KMS-11 (cell line): ENCODE measurements at regions not wholly inside any gene's neighbourhood (a gene's known extent, or its start where the extent isn't known, plus 50 kb on each side); places are given as distances from the start of the nearest gene placed in this dataset.

Source experiments
- H2AFZ ChIP-seq: fragments of 200-600 bp; sonication (generic); 2 replicates; pipeline ENCODE4 v1.6.1; 2016; ENCODE audit warnings: antibody characterized with exemption, mixed run types, low read depth
- H3K27ac ChIP-seq: fragments of 200-600 bp; sonication (generic); 2 replicates; pipeline ENCODE4 v1.6.1; 2016; ENCODE audit warnings: mild to moderate bottlenecking, mixed run types
- H3K27me3 ChIP-seq: fragments of 200-600 bp; sonication (generic); 2 replicates; pipeline ENCODE4 v1.6.1; 2017; ENCODE audit warnings: mild to moderate bottlenecking, low read depth, mixed run types, moderate library complexity; ENCODE audit not compliant: insufficient read depth
- H3K36me3 ChIP-seq: fragments of 200-600 bp; sonication (generic); 2 replicates; pipeline ENCODE4 v1.6.1; 2017; ENCODE audit warnings: mild to moderate bottlenecking, mixed run types; ENCODE audit not compliant: insufficient read depth
- H3K4me1 ChIP-seq: fragments of 200-600 bp; sonication (generic); 2 replicates; pipeline ENCODE4 v1.6.1; 2016; ENCODE audit warnings: mild to moderate bottlenecking, low read depth, mixed run types; ENCODE audit not compliant: poor library complexity, severe bottlenecking
- H3K4me2 ChIP-seq: fragments of 200-600 bp; sonication (generic); 2 replicates; pipeline ENCODE4 v1.7.0; 2016; ENCODE audit warnings: mild to moderate bottlenecking, mixed run types
- H3K4me3 ChIP-seq: fragments of 200-600 bp; sonication (generic); IDR thresholded peaks from 2 replicates; pipeline ENCODE4 v1.6.1; 2017; ENCODE audit warnings: low read depth, low read length, mixed read lengths; ENCODE audit not compliant: insufficient read depth
- H3K79me2 ChIP-seq: fragments of 200-600 bp; sonication (generic); 2 replicates; pipeline ENCODE4 v1.6.1; 2016; ENCODE audit warnings: low read depth, mixed run types; ENCODE audit not compliant: insufficient read depth
- H3K9ac ChIP-seq: fragments of 200-600 bp; sonication (generic); 2 replicates; pipeline ENCODE4 v1.6.1; 2016; ENCODE audit warnings: mild to moderate bottlenecking, mixed run types
- H4K20me1 ChIP-seq: fragments of 200-600 bp; sonication (generic); 2 replicates; pipeline ENCODE4 v1.6.1; 2016; ENCODE audit warnings: mild to moderate bottlenecking, mixed run types; ENCODE audit not compliant: insufficient read depth
- TF ChIP-seq, protein P1 (sequence below): fragments of 200-600 bp; sonication (generic); conservative IDR thresholded peaks from 2 replicates; pipeline ENCODE4 v1.6.1; 2017; ENCODE audit warnings: low read depth, mild to moderate bottlenecking, antibody characterized with exemption, low read length, moderate library complexity, mixed read lengths

DNA sequence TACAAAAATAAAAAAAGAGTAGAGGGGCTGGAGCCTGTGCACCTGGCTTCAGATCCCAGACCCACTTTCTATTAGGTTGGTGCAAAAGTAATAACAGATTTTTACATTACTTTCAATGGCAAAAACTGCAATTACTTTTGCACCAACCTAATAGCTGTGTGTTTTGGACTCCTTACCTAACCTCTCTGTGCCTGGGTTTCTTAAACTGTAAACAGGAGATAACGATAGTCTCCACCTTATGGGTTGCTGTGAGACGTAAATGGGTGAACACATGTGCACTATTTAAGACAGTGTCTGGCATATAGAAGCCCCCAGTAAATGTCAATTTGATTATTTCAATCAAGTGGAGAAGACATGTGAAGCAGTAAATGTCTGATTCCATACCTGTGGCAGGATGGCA is 89.7 kb downstream of the TFAP2C start:
- Histone ChIP-seq H3K4me1 (no peaks in the 10 kb centered on the region), H4K20me1 (no peaks in the 10 kb centered on the region), H3K79me2 (no peaks in the 10 kb centered on the region), H3K9ac (no peak overlapping the region), H3K4me3 (no peak overlapping the region), H3K27ac (no peak overlapping the region), H2AFZ (no peak overlapping the region), H3K36me3 (no peaks in the 10 kb centered on the region), H3K27me3 (no peaks in the 10 kb centered on the region), H3K4me2 (no peak overlapping the region)
- TF ChIP-seq, protein P1, sequence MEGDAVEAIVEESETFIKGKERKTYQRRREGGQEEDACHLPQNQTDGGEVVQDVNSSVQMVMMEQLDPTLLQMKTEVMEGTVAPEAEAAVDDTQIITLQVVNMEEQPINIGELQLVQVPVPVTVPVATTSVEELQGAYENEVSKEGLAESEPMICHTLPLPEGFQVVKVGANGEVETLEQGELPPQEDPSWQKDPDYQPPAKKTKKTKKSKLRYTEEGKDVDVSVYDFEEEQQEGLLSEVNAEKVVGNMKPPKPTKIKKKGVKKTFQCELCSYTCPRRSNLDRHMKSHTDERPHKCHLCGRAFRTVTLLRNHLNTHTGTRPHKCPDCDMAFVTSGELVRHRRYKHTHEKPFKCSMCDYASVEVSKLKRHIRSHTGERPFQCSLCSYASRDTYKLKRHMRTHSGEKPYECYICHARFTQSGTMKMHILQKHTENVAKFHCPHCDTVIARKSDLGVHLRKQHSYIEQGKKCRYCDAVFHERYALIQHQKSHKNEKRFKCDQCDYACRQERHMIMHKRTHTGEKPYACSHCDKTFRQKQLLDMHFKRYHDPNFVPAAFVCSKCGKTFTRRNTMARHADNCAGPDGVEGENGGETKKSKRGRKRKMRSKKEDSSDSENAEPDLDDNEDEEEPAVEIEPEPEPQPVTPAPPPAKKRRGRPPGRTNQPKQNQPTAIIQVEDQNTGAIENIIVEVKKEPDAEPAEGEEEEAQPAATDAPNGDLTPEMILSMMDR, result no peak

DNA sequence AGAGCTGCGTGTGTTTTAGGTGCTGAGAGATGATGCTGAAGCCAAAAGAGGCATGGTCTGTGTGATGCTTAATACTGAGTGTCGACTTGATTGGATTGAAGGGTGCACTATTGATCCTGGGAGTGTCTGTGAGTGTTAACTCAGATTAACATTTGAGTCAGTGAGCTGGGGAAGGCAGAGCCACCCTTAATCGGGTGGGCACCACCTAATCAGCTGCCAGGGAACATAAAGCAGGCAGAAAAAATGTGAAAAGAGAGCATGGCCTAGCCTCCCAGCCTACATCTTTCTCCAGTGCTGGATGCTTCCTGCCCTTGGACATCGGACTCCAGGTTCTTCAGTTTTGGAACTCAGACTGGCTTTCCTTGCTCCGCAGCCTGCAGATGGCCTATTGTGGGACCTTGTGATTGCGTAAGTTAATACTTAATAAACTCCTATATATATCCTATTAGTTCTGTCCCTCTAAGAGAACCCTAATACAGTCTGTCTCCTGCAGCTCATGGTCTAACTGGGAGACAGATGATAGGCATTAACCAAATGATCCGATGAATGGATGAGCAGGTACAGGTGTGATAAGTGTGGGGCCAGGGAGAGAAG is 91.6 kb downstream of the TFAP2C start:
- Histone ChIP-seq H3K4me2 (no peak overlapping the region), H4K20me1 (no peaks in the 10 kb centered on the region), H3K9ac (no peak overlapping the region)

DNA sequence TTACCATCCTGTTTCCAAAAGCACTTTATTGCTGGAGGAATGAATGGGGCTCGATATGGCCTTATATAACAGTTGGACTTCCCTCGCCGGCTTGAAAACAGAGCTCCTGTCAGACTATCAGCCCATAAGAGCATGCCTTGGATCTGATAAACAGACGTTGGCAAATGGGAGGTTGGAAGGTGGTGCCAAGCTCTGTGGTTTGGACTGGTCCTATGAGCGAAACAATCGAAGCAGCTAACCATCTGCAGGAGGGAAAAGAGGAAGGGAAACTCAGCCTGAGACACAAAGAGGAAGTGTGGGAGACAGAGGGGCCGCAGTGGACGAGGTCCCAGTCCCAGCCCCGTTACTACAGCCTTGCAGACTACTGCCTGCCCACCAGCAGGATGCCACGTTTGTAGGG is 92.9 kb downstream of the TFAP2C start:
- H3K27me3 ChIP-seq, result no peaks in the 10 kb centered on the region
- H3K4me3 ChIP-seq, result no peak overlapping the region
- H3K27ac ChIP-seq, result no peak overlapping the region
- no peaks in the 10 kb centered on the region for H4K20me1 ChIP-seq
- H3K4me2 ChIP-seq, result no peak overlapping the region
- no peaks in the 10 kb centered on the region for H3K79me2 ChIP-seq
- TF ChIP-seq, protein P1, result no peak
- no peaks in the 10 kb centered on the region for H3K4me1 ChIP-seq
- H3K36me3 ChIP-seq, result no peaks in the 10 kb centered on the region
- no peak overlapping the region for H3K9ac ChIP-seq
- H2AFZ ChIP-seq, result no peak overlapping the region

More for the DNA sequence above, 91.6 kb downstream of the TFAP2C start:
- Histone ChIP-seq H3K4me3 (no peak overlapping the region), H3K27ac (no peak overlapping the region), H2AFZ (no peak overlapping the region), H3K4me1 (no peaks in the 10 kb centered on the region), H3K36me3 (no peaks in the 10 kb centered on the region), H3K79me2 (no peaks in the 10 kb centered on the region), H3K27me3 (no peaks in the 10 kb centered on the region)
- TF ChIP-seq, protein P1, result no peak

DNA sequence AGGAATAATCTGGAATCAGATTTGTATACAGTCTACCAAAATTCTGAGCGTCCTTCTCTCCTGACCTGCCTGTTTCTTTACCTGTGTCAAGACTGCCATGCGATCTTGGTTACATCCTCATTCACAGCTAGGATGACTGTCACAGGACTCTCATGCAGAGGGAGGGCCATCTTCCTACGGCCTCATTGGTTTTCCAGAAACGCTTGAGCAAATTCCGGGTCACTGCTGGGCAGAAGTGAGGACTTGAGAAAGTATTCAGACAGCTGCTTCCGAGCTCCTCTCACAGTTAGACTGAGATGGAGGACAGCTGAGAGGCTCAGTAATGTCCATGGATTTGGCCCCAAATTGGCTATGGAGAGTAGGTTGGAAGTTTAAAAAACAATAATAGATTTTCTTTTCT is 94.2 kb downstream of the TFAP2C start:
- no peak overlapping the region for H3K27ac ChIP-seq

More for the DNA sequence above, 94.2 kb downstream of the TFAP2C start:
- no peak overlapping the region for H2AFZ ChIP-seq
- H3K36me3 ChIP-seq, result no peaks in the 10 kb centered on the region
- H3K9ac ChIP-seq, result no peak overlapping the region
- no peaks in the 10 kb centered on the region for H3K79me2 ChIP-seq
- no peaks in the 10 kb centered on the region for H3K27me3 ChIP-seq
- H3K4me2 ChIP-seq, result no peak overlapping the region
- TF ChIP-seq, protein P1, result no peak
- H4K20me1 ChIP-seq, result no peaks in the 10 kb centered on the region
- H3K4me1 ChIP-seq, result no peaks in the 10 kb centered on the region
- no peak overlapping the region for H3K4me3 ChIP-seq
